ENCODE measurements at regions not wholly inside any gene's neighbourhood (a gene's known extent, or its start where the extent isn't known, plus 50 kb on each side); places are given as distances from the start of the nearest gene placed in this dataset.
A peak's percentile ranks its signal among the peaks of the same experiment; 100 is the strongest.

GRCh38 chr12:124466216-124467128 lies 100.9 kb downstream of the NCOR2 start:
- Histone ChIP-seq H3K27me3 (replicated peaks in 1 of 7) (no peaks in the 10 kb centered on the region), H3K27ac (peak overlapping the region; percentile 21 to 86 (median 70)), H3K36me3 (peaks cover 0 to 72% (median 30%) of the 10 kb centered on the region in 6 donors), H3K4me1 (peaks cover 13 to 44% (median 36%) of the 10 kb centered on the region in 6 donors), H3K9me3 (peaks cover 0 to 15% (median 10%) of the 10 kb centered on the region in 8 donors), H3K4me3 (peak overlapping the region in 6 of 8 donors; percentile 16 to 58 (median 25))
- 21 to 33% (median 27%) methylated on average over 23 to 29 of the region's 29 CpGs for WGBS, 5 donors
- intact Hi-C loops (cut with DNase I; ENCODE audit: low total_unique reads): no loop called here
- DNase-seq: peak; percentile 97
- TF ChIP-seq POLR2A (IDR thresholded peaks at IDR 0.05) (no peak), CTCF (IDR thresholded peaks at IDR 0.05 in 8 of 11, conservative IDR thresholded peaks at IDR 0.05 in 3 of 11) (peak; percentile 36 to 85 (median 74)), POLR2AphosphoS5 (IDR thresholded peaks at IDR 0.05) (peak; percentile 77 to 91 (median 80))

- H3K9me3 ChIP-seq: peaks cover 0 to 15% (median 10%) of the 10 kb centered on the region in 8 donors
- no peaks in the 10 kb centered on the region for H3K27me3 ChIP-seq (replicated peaks in 1 of 7)
- H3K27ac ChIP-seq: peak overlapping the region in 7 of 8 donors; percentile 21 to 86 (median 71)
- intact Hi-C loops (cut with DNase I; ENCODE audit: low total_unique reads): no loop called here
- H3K4me3 ChIP-seq: peak overlapping the region in 3 of 8 donors; percentile 26 to 58 (median 27)
- DNase-seq: no peak
- TF ChIP-seq POLR2AphosphoS5 (IDR thresholded peaks at IDR 0.05) (no peak), CTCF (IDR thresholded peaks at IDR 0.05 in 8 of 11, conservative IDR thresholded peaks at IDR 0.05 in 3 of 11) (no peak), POLR2A (IDR thresholded peaks at IDR 0.05) (no peak)
- peaks cover 13 to 48% (median 39%) of the 10 kb centered on the region in 6 donors for H3K4me1 ChIP-seq
- 88 to 100% (median 100%) methylated on average over 1 of the region's 1 CpG for WGBS, 5 donors
- peaks cover 0 to 72% (median 21%) of the 10 kb centered on the region in 6 donors for H3K36me3 ChIP-seq
Observed at GRCh38 chr12:124465473-124465872, 101.9 kb downstream of the NCOR2 start.

- Histone ChIP-seq H3K36me3 (peaks cover 0 to 72% (median 22%) of the 10 kb centered on the region in 6 donors), H3K27ac (peak overlapping the region in 3 of 8 donors; percentile 11 to 86 (median 71)), H3K4me3 (no peak overlapping the region), H3K9me3 (peaks cover 0 to 15% (median 10%) of the 10 kb centered on the region in 8 donors), H3K4me1 (peaks cover 13 to 52% (median 42%) of the 10 kb centered on the region in 6 donors), H3K27me3 (replicated peaks in 1 of 7) (no peaks in the 10 kb centered on the region)
- WGBS, 5 donors: 90 to 100% (median 95%) methylated on average over 4 of the region's 4 CpGs
- no peak for DNase-seq
- TF ChIP-seq CTCF (IDR thresholded peaks at IDR 0.05 in 8 of 11, conservative IDR thresholded peaks at IDR 0.05 in 3 of 11) (no peak), POLR2A (IDR thresholded peaks at IDR 0.05) (no peak), POLR2AphosphoS5 (IDR thresholded peaks at IDR 0.05) (no peak)
- intact Hi-C loops (cut with DNase I; ENCODE audit: low total_unique reads): no loop called here
Observed at GRCh38 chr12:124464830-124465229, 102.6 kb downstream of the NCOR2 start.

- H3K36me3 ChIP-seq: peaks cover 0 to 72% (median 24%) of the 10 kb centered on the region in 6 donors
- no peaks in the 10 kb centered on the region for H3K27me3 ChIP-seq (replicated peaks in 1 of 7)
- WGBS, 5 donors: 22 to 46% (median 37%) methylated on average over 4 of the region's 4 CpGs
- H3K4me1 ChIP-seq: peaks cover 13 to 52% (median 42%) of the 10 kb centered on the region in 6 donors
- DNase-seq: no peak
- no peak overlapping the region for H3K4me3 ChIP-seq
- H3K9me3 ChIP-seq: peaks cover 0 to 7% (median 4%) of the 10 kb centered on the region in 8 donors
- H3K27ac ChIP-seq: peak overlapping the region in 1 of 8 donors; percentile 11
- intact Hi-C loops (cut with DNase I; ENCODE audit: low total_unique reads): no loop called here
- TF ChIP-seq CTCF (IDR thresholded peaks at IDR 0.05 in 8 of 11, conservative IDR thresholded peaks at IDR 0.05 in 3 of 11): no peak
- TF ChIP-seq POLR2AphosphoS5 (IDR thresholded peaks at IDR 0.05): peak in 1 of 3 donors; percentile 8
Observed at GRCh38 chr12:124464062-124464461, 103.3 kb downstream of the NCOR2 start.
